ENCODE measurements at regions not wholly inside any gene's neighbourhood (a gene's known extent, or its start where the extent isn't known, plus 50 kb on each side); places are given as distances from the start of the nearest gene placed in this dataset.

GRCh38 chr9:117490199-117490598, 75.3 kb upstream of the ASTN2 start:
- intact Hi-C loops (cut with DNase I; ENCODE audit: low total_unique reads), result no loop called here
- no peak for DNase-seq (ENCODE audit: low spot score in 2 of 2)
- TF ChIP-seq CTCF (IDR thresholded peaks at IDR 0.05) (no peak), POLR2A (IDR thresholded peaks at IDR 0.05) (no peak)
- H3K4me3 ChIP-seq (ENCODE audit: low read depth, poor library complexity, severe bottlenecking), result no peak overlapping the region

GRCh38 chr9:117488659-117489058, 73.8 kb upstream of the ASTN2 start:
- WGBS, 2 donors, result 83 to 86% methylated on average over 4 of the region's 4 CpGs
- intact Hi-C loops (cut with DNase I; ENCODE audit: low total_unique reads), result no loop called here
- H3K4me3 ChIP-seq (ENCODE audit: low read depth, poor library complexity, severe bottlenecking), result no peak overlapping the region
- no peak for TF ChIP-seq CTCF (IDR thresholded peaks at IDR 0.05)
- TF ChIP-seq POLR2A (IDR thresholded peaks at IDR 0.05), result no peak
- no peak for DNase-seq (ENCODE audit: low spot score in 2 of 2)

DNA sequence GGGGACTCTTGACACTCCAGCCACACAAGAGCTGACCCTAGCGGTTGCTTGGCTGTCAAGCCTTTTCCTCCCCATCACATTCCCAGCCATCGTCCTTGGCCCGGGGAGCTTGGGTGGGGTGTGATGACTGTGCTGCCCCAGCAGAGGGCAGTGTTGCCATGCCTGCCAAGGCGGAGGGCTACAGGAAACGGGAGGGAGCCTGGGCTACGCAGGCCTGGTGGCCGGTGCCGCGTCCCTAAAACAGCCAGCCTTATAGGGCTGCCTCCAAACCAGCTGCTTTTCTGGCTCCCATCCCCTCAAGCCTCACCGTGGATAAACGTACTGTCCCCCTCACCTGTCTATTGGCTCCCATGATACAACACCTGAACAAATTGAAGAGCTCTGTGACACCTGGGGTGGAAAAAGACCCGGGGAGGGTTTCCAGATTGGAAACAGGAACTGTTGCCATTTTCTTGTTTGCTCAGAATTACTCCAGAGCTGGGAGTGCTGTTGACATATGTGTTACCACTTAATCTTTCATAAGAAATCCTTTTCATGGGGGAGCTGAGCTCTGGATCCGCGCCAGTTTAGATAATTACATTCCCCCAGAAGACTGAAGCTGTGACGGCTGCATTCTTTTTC, 72.8 kb upstream of the ASTN2 start:
- WGBS, 2 donors, result 7 to 8% methylated on average over 13 to 15 of the region's 15 CpGs
- TF ChIP-seq CTCF (IDR thresholded peaks at IDR 0.05) (peak in 2 of 3 donors; percentile 19 to 63), POLR2A (IDR thresholded peaks at IDR 0.05) (no peak)
- intact Hi-C loops (cut with DNase I; ENCODE audit: low total_unique reads), result no loop called here
- no peak overlapping the region for H3K4me3 ChIP-seq (ENCODE audit: low read depth, poor library complexity, severe bottlenecking)
- peak; percentile 41 to 92 for DNase-seq (ENCODE audit: low spot score in 2 of 2)

GRCh38 chr9:117486426-117486825, 71.6 kb upstream of the ASTN2 start:
- DNase-seq (ENCODE audit: low spot score in 2 of 2), result no peak
- WGBS, 2 donors, result 57 to 64% methylated on average over 2 of the region's 2 CpGs
- H3K4me3 ChIP-seq (ENCODE audit: low read depth, poor library complexity, severe bottlenecking), result no peak overlapping the region
- intact Hi-C loops (cut with DNase I; ENCODE audit: low total_unique reads), result no loop called here
- TF ChIP-seq CTCF (IDR thresholded peaks at IDR 0.05), result no peak

- no peak overlapping the region for H3K4me3 ChIP-seq (ENCODE audit: low read depth, poor library complexity, severe bottlenecking)
- no peak for DNase-seq (ENCODE audit: low spot score in 2 of 2)
- intact Hi-C loops (cut with DNase I; ENCODE audit: low total_unique reads), result no loop called here
- 0 to 4% methylated on average over 1 of the region's 1 CpG for WGBS, 2 donors
- TF ChIP-seq POLR2A (IDR thresholded peaks at IDR 0.05) (no peak), CTCF (IDR thresholded peaks at IDR 0.05) (no peak)
These were observed 70.3 kb upstream of the ASTN2 start for GRCh38 chr9:117485176-117485575.

GRCh38 chr9:117480729-117481128, 65.9 kb upstream of the ASTN2 start:
- intact Hi-C loops (cut with DNase I; ENCODE audit: low total_unique reads), result no loop called here
- no peak overlapping the region for H3K4me3 ChIP-seq (ENCODE audit: low read depth, poor library complexity, severe bottlenecking)
- no peak for TF ChIP-seq POLR2A (IDR thresholded peaks at IDR 0.05)
- no peak for TF ChIP-seq CTCF (IDR thresholded peaks at IDR 0.05)
- WGBS, 2 donors, result 83 to 97% methylated on average over 2 of the region's 2 CpGs
- DNase-seq (ENCODE audit: low spot score in 2 of 2), result no peak

All from lower leg skin (tissue), 4 donors.